ENCODE measurements at regions not wholly inside any gene's neighbourhood (a gene's known extent, or its start where the extent isn't known, plus 50 kb on each side); places are given as distances from the start of the nearest gene placed in this dataset.

DNA sequence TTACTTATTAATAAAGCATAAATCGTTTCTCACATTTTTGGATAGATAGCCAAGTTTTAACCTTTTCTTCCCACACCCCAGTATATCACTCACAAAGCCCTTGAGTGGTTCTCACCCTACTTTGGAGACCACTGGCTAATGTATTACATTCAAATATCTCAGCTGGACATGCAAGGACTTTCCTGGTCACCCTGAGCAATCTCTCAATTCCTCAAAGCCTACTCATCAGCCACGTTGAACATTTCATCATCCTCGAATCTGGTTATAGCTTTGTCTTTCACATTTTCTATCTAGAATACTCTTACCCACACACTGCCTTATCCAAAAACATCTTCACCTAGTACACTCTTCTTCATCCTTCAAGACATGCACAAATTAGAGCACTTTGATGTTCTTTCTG, 71.1 kb upstream of the MAPRE2 start:
- TF ChIP-seq, protein P1, sequence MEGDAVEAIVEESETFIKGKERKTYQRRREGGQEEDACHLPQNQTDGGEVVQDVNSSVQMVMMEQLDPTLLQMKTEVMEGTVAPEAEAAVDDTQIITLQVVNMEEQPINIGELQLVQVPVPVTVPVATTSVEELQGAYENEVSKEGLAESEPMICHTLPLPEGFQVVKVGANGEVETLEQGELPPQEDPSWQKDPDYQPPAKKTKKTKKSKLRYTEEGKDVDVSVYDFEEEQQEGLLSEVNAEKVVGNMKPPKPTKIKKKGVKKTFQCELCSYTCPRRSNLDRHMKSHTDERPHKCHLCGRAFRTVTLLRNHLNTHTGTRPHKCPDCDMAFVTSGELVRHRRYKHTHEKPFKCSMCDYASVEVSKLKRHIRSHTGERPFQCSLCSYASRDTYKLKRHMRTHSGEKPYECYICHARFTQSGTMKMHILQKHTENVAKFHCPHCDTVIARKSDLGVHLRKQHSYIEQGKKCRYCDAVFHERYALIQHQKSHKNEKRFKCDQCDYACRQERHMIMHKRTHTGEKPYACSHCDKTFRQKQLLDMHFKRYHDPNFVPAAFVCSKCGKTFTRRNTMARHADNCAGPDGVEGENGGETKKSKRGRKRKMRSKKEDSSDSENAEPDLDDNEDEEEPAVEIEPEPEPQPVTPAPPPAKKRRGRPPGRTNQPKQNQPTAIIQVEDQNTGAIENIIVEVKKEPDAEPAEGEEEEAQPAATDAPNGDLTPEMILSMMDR (IDR thresholded peaks at IDR 0.05; ENCODE audit: poor library complexity): no peak
- TF ChIP-seq EZH2phosphoT487 (IDR thresholded peaks at IDR 0.05; ENCODE audit: low read depth, severe bottlenecking, unreplicated experiment) (no peak), EZH2 (IDR thresholded peaks at IDR 0.05; ENCODE audit: borderline replicate concordance) (no peak)

Measured in hepatocyte (in vitro differentiated cells).